DMS153 (cell line): ENCODE measurements at regions not wholly inside any gene's neighbourhood (a gene's known extent, or its start where the extent isn't known, plus 50 kb on each side); places are given as distances from the start of the nearest gene placed in this dataset.
A peak's percentile ranks its signal among the peaks of the same experiment; 100 is the strongest.
"Not testable (repeated sequence)": the region's sequence is repeated elsewhere in the genome, so short reads cannot be mapped to it uniquely, and the experiment has no call there.

Experiments used
- DNase-seq: peaks from one replicate; lab custom pipeline; 2025; lab: John Stamatoyannopoulos, UW

DNA sequence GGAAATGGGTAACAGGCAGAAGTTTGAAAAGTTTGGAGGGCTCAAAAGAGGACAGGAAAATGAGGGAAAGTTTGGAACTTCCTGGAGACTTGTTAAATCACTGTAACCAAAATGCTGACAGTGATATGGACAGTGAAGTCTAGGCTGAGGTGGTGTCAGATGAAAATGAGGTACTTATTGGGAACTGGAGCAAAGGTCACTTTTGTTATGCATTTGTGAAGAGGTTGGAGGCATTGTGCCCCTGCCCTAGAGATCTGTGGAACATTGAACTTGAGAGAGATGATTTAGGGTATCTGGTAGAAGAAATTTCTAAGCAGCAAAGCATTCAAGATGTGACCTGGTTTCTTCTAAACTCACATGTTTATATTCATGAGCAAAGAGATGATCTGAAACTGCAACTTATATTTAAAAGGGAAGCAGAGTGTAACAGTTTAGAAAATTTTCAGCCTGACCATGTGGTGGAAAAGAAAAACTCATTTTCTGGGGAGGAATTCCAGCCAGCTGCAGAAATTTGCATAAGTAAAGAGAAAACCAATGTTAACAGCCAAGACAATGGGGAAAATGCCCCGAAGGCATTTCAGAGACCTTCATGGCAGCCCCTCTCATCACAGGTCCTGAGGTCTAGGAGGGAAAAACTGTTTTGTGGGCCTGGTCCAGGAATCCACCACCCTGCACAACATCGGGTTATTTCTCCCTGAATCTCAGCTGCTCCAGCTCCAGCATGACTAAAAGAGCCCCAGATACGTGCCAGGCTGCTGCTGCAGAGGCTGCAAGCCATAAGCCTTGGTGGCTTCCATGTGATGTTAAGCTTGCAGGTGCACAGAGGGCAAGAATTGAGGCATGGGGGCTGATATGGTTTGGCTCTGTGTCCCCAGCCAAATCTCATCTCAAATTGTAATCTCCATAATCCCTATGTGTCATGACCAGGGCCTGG, 632.5 kb upstream of the GNPDA2 start:
- no peak for DNase-seq

DNA sequence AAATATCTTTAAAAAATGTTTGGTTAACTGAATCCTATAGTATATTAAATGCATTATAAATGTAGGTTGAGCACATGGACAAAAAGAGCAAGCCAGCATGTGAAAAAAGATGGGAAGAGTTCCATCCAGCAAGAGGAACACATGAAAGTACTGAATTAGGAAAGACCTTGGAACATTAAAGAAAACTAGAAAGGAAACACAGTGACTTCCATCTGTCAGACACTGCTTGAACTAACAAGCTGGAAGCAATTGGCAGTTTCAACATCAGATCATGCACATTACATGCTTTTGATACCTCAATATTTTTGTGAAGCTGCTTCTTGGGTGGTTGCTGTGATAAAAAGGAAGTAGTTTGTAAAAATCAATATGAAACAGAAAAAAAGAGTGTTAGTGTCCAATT, 626.8 kb upstream of the GNPDA2 start:
- DNase-seq, result no peak

DNA sequence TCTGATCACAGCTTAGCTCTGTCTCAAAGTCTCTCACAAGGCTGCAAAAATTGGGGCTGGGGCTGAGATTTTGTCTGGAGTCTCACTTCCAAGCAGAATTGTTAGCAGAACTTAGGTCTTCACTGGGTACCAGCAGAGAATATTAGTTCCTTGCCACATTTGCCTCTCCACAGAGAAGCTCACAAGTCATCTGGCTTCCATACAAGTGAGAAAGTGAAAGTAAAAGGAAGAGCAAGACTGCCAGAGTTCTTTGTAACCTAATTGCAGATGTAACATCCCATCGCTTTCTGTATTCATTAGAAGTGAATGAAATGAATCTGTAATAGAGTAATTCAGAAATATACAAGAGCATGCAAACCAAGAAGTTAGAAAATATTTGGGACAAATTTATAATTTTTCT, 624.1 kb upstream of the GNPDA2 start:
- DNase-seq, result peak; percentile 1

DNA sequence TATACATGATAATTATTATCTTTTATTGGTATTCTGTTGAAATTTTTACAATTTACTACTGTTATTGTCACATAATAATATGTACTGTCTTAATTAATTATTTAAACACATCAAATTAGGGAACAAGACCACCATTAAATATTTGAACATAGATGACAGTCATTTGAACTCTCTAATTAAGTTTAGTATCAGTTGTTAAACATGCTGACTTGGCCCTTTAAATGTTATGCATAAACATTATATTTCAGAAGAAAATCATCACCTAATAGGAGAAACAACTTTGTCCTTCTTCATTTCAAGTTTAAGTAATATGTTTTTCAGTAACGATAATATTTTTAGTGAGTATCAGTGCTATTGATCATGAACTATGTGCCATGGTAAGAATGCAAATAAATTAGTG, 623.5 kb upstream of the GNPDA2 start:
- DNase-seq, result no peak

DNA sequence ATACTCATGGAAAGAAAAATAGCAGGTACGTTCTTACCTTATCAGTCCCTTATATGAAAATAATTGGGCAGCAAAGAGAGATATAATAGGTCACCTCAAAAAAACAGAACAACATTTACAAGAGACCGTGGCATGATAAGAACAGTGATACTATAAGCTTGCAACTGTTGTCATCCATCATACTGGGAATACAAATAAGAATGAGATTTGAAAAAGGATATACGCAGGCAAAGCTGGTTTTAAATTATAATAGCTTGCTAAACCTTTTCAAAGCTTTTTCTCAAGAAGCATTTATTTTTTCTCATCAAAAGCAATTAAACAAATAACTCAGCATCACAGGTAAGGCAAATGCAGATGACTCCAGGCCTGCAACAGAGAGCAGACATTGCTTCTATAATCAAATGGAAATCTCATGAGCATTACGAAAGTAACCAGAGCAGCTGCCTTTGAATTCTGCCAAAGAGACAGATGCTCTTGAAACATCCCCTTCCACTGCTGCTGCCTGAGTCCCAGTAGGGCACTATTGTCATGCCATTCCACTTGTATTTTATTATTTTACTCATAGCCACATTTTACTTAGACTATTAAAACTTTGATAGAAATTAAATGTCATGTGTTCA, 620.6 kb upstream of the GNPDA2 start:
- DNase-seq, result no peak

DNA sequence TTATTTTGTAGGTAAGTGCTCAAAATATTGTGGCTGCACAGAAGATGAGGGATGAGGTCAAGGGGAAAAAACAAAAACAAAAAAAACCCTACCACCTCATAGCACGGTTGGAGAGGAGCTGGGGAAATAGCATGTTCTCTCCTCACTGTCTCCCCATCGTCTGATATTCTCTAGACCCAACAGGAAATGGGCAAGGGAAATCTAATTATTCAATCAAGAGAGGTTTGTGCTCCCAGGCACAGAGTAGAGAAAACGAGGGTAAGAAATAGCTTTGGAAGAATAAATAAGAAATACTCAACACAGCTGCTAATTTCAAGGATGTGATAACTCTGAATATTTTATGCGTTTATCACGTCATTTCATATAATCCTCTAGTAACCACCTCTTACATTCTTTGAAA, 619.2 kb upstream of the GNPDA2 start:
- DNase-seq, result no peak

DNA sequence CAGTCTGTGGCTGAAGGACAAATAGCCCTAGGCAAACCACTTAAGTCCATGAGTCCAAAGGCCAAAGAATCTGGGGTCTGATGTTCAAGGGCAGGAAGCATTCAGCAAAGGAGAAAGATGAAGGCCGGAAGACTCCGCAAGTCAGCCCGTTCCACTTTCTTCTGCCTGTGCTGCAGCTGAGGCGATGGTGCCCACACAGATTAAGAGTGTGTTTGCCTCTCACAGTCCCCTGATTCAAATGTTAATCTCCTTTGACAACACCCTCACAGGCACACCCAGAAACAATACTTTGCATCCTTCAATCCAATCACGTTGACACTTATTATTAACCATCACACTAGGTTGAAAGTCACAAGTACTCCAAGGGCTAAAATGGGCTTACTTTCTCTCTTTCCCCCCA, 605.4 kb upstream of the GNPDA2 start:
- DNase-seq, result no peak

DNA sequence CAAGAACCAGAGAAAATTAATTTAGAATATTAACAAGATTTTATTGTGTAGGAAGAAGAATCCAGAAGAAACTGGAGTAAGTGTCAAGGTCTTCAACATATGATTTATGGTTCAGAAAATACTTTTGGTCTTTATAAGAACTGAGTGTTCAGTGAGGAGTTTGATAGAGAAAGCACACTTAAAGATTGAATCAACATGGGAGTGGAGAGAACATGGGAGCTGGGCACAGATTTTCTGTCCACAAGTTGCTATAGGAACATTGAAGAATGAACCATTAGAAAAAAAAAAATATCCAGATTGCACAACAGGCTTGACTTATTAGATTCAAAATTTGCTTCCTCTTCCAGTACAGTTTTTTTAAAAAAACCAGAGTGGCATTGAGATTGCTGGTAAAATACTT, 601.2 kb upstream of the GNPDA2 start:
- DNase-seq, result no peak

DNA sequence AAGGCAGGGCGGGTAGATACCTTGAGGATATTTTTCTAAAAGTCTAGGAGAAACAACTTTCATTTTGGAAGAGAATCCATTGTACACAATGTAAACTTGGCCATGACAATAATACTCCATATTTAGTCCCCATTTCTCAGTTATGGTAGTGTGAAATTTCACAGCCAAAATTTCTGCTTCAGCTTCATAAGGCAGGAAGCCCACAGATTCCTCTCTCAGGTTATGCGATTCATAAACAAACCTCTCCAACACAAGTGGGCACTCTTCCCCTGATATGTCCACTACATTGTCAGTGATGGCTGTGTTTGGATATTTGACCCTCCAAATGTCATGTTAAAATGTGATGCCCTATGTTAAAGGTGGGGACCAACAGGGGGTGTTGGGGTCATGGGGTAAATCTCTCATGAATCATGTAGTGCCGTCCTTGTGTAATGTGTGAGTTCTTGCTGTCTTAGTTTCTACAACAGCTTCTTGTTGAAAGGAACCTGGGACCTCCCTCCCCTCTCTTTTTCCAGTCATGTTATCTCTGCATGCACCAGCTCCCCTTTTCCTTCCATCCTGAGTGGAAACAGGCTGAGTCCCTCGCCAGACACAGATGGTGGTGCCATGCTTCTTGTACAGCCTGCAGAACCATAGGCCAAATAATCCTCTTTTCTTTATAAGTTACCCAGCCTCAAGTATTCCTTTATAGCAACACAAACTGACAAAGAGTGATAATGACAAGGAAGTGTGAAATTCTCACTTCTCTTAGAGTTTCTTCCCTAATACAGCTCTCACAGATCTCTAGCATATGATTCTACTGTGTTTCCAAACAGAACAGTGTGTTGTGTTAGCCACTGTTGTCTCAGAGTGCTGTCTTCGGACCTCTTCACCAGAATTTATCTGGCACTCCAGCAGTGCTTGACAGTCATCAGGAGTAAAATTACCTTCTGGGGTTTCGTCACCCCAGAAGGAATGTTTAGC, 598.4 kb upstream of the GNPDA2 start:
- no peak for DNase-seq

DNA sequence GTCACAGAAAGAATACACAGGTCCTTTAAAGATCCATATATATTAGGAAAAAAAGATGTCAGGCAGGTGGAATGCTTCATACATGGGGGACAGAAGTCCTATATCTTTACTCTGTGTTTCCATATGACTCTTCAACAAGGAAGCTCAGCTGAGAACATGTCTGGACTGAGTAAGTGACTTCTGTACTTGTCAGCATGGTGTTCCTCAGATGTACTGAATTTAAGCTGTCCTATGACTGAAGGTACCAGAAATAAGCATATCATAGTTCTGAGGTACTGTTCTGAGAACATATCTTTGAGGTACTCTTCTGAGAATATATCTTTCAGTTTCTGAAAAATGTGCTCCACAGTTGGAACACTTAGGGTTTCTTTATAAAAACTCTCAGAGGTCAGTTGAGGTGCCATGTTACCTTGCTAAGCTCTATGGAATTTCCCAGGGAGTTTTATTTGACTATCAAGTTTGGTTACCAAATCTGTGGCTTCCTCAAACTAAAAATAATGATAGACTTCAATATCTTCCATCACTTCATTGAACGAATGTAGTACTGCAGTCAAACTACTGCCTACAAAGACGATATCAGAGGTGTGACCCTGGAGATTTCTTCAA, 597.2 kb upstream of the GNPDA2 start:
- no peak for DNase-seq

DNA sequence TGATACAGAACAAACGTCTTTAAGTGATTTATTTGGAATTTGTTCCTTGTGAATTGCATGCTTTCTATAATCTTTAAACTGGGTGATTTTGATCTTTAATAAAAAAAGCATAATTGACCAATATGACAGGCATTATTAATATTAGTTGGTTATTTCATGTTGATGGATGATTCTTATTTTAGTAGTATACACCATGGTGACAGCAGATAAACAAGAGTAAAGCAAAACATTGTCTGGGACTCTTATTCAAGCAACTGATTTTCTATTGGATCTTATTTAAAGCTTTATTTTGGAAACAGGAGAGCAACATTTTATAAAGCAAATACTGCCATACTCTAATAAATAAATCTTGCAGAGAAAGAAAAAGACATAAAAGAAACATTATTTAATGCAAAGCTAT, 591.4 kb upstream of the GNPDA2 start:
- no peak for DNase-seq

DNA sequence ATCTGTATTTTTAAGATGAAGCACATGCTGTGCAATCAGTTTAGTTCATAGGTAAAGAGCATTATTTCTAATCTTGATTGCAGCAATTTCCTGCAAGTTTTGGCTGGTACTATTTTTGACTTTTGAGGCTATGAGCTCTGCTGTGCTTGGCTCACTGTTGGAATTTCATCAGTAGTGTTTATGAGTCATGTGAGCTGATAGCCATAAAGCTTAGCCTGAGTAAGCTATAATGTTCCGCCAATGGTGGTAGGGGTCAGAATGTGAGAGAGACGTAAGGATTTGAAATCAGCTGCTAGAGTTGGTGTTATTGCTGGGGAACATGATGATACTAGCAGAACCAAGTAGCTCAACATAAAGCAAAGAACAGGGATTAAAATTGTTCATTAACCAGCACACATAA, 590.9 kb upstream of the GNPDA2 start:
- DNase-seq, result no peak

DNA sequence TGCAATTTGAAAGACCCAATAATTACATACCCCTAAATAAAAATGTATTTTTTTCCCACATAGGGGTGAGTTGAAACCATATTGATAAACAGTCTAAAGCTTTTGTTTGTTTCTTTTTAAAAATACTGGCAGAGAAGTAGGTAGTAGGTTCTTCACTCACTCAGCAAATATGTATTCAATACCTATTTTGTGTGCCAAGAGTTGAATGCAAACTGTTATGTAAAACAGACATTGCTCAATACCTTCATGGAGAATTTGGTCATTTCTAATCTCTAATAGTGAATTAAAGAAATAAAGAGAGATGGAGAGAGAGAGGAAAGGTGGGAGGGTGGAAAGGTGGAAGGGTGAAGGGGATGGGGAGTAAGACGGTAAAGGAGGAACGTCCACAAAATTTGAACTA, 589.9 kb upstream of the GNPDA2 start:
- no peak for DNase-seq

DNA sequence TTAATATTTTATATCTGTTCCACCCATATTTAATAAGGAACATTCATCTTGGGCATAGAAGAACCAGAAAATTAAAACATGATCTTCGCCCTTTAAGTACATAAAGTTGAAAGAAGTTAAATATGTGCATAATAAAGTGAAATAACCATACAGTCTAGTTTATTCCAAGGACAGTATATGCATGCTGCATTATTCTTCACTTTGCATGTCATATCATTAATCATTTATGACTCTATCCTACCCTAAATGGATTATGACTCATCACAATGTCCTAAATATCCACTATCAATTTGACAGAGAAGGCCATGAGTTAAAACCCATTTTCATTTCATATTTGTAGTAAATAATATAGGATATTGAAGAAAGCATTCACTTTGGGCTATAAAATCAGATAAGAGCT, 576.5 kb upstream of the GNPDA2 start:
- no peak for DNase-seq

DNA sequence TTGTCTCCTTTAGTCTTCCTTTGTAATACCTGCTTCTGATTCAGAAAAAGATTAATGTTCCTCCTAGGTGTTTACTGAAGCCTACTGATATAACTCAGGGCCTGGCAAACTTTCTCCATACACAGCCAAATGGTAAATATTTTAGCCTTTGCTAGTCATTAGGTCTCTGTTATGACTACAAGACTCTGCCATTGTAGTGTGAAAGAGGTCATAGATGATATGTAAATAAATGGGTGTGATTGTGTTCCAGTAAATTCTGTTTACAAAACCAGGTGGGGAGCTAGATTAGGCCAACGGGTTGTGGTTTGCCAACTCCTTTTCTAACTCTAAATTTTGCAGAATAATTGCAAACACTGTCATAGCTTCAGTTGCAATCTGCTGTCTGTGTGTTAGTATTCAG, 568.1 kb upstream of the GNPDA2 start:
- DNase-seq, result peak; percentile 41

DNA sequence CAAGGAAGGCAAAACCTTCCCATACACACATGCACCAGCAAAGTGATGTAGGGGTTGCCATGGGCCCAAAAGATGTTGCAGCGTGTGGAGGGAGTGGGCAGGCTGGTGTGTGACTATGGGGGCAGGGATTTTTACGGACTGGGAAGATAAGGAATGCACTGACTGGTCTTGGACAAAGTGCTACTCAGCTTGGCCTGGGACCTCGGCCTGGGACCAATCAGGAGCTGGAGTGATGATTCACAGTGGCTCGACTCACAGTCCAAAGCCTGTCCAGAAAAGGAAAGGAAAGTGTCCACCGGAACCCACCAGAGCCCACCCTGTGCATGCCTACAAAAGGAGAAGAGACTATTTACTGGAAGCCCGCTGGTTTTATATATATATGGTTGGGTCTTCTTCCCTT, 567.0 kb upstream of the GNPDA2 start:
- DNase-seq, result no peak

DNA sequence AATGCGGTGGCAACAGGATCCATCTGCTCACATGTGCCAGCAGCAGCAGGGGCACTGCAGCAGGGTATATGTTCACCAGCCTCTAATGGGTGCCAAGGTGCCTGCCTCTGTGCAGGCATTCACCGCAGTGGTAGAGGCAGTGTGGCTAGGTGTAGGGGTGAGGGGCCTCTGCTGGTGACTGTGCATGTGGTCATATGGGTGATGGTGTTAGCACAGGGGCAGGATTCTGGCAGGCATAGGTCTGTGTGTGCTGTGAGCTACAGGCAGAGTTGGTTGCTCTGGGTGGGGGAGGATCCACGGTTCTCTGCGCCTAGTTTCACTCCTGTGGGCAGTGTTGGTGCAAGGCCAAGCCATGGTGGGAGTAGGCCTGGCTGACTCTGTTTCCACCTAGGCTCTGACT, 566.5 kb upstream of the GNPDA2 start:
- no peak for DNase-seq

DNA sequence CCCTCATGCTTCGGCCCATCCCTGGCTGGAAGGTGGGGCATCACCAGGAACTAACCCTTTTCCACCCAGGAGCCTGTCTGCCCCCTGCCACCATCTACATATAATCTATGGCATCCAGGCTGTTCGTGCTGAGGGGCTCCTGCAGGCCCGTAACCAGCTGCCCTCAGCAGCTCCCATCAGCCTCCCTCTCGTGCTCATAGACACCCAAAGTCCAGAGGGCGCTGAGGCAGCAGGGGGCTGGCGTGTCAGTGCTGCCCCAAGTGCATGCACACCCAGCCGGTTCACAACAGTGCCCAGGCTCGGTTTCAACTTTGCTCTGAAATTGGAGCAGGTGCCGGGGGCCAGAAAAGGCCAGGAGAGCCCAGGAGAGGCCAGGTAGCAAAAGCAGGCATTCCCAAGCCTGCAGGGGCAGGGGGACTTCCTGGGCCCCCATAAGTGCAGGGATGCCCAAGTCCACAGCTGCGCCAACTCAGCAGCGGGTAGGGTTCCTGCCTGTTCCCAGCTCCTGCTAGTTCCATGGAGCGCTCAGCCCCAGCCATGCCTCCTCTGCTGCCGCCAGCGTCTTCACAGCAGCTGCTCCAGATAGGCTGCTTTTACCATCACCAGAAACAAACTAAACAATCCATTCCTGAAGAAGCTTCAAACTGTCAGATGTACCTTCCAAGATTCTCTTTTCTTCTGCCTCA, 558.2 kb upstream of the GNPDA2 start:
- DNase-seq, result no peak

DNA sequence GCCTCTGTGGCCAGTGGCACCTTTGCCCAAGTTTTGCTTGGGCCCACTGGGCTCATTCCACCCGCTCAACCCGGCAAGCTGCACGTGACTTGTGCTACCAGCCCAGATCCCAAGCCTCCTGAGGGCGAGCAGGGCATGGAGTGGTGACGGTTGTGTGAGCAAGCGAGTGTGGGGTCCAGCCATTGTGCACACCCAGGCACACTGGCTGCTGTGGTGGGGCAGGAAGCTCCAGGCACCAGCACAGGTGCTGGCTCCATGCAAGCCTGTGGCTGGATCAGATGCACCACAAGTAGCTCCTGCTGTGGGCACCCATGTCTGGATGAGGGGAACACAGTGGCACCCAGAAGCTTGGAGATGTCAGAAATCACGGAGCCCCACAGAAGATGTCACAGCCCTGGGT, 557.0 kb upstream of the GNPDA2 start:
- no peak for DNase-seq

DNA sequence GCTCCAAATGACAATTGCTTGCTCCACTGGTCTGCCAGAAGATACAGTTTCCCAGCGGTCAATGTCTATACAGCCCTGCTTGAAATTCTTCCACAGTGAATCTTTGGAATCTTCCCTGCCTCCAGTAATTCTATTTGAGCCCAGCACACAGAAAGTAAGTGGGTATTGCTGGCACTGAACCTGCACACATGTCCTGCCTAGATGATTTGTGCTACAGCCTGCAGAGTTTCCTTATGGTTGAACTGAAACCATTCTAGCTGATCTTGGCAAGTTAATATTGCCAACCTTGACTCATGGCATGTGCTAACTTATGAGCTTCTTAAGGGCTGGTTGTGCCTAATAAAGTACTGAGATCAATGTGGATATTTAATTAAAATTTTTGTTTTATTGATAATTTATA, 553.8 kb upstream of the GNPDA2 start:
- no peak for DNase-seq

DNA sequence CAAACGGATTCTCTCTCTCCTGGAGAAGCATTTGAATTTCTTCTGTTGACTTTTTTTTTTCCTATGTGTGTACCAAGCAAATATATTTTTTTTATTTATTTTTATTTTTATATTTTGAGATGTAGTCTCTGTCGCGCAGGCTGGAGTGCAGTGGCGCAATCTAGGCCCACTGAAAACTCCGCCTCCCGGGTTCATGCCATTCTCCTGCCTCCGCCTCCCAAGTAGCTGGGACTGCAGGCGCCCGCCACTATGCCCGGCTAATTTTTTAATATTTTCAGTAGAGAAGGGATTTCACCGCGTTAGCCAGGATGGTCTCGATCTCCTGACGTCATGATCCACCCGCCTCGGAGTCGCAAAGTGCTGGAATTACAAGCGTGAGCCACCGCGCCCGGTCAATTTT, 549.5 kb upstream of the GNPDA2 start:
- DNase-seq, result no peak

DNA sequence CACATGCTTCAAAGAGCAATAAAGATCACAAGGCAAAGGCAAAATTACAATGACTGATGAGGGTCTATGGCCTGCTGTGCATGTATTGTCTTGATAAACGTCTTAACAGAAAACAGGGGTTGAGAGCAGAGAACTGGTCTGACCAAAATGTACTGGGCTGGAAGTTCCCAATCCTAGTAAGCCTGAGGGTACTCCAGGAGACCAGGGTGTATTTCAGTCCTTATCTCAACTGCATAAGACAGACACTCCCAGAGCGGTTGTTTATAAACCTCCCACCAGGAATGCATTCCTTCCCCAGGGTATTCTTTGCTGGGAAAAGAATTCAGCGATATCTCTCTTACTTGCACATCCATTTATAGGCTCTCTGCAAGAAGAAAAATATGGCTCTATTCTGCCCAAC, 521.8 kb upstream of the GNPDA2 start:
- not testable (repeated sequence) for DNase-seq
